ENCODE measurements at regions not wholly inside any gene's neighbourhood (a gene's known extent, or its start where the extent isn't known, plus 50 kb on each side); places are given as distances from the start of the nearest gene placed in this dataset.
"Not testable (repeated sequence)": the region's sequence is repeated elsewhere in the genome, so short reads cannot be mapped to it uniquely, and the experiment has no call there.

- TF ChIP-seq, protein P1, sequence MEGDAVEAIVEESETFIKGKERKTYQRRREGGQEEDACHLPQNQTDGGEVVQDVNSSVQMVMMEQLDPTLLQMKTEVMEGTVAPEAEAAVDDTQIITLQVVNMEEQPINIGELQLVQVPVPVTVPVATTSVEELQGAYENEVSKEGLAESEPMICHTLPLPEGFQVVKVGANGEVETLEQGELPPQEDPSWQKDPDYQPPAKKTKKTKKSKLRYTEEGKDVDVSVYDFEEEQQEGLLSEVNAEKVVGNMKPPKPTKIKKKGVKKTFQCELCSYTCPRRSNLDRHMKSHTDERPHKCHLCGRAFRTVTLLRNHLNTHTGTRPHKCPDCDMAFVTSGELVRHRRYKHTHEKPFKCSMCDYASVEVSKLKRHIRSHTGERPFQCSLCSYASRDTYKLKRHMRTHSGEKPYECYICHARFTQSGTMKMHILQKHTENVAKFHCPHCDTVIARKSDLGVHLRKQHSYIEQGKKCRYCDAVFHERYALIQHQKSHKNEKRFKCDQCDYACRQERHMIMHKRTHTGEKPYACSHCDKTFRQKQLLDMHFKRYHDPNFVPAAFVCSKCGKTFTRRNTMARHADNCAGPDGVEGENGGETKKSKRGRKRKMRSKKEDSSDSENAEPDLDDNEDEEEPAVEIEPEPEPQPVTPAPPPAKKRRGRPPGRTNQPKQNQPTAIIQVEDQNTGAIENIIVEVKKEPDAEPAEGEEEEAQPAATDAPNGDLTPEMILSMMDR (IDR thresholded peaks at IDR 0.05), result no peak
- Mint-ChIP-seq H3K36me3 (ENCODE audit: low read depth) (peaks cover 25% of the 10 kb centered on the region), H3K4me3 (no peak overlapping the region), H3K9me3 (peaks cover 47% of the 10 kb centered on the region), H3K27ac (no peak overlapping the region), H3K4me1 (peaks cover 49% of the 10 kb centered on the region), H3K27me3 (ENCODE audit: low read depth, poor library complexity) (peaks cover 13% of the 10 kb centered on the region)
- no peak for DNase-seq
These were observed 227.5 kb downstream of the ADAMTS15 start for GRCh38 chr11:130675917-130676316.

DNA sequence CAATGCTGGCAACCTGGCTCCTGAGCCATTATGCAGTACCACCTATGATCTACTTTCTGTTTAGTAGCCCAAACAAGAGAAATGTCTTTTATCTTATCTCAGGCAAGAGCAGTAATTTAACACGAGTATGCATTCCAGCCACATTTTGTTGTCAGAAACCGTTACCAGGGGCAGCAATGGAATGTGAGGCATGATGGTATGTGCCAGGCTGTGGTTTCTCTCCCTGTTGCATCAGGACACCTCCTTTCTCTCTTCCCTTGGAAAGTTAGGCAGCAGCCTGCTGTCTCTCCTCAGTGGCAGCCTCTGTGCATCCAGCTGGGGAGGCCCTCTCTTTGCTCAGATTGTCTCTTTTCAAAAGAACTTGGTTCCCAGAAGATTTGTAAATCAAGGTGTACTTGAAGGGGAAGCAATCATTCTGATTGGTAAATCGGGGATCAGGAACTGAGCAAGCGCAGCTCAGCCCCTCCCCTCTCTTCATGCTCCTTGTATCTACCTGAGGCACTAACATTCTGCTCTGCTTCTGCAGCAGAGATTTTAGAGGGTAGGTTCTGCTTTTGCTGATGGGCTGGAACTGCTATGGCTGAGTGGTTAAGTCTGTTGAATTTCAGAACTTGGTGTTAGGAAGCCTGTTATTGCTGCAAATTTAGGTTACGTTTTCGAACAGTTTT, 229.2 kb downstream of the ADAMTS15 start:
- Mint-ChIP-seq H3K4me3 (no peak overlapping the region), H3K36me3 (ENCODE audit: low read depth) (peaks cover 30% of the 10 kb centered on the region), H3K4me1 (peaks cover 39% of the 10 kb centered on the region), H3K27ac (no peak overlapping the region), H3K9me3 (peaks cover 63% of the 10 kb centered on the region), H3K27me3 (ENCODE audit: low read depth, poor library complexity) (peaks cover 13% of the 10 kb centered on the region)
- DNase-seq, result no peak
- TF ChIP-seq, protein P1 (IDR thresholded peaks at IDR 0.05), result no peak

- Mint-ChIP-seq H3K4me3 (no peak overlapping the region), H3K4me1 (peaks cover 24% of the 10 kb centered on the region), H3K36me3 (ENCODE audit: low read depth) (peaks cover 30% of the 10 kb centered on the region), H3K9me3 (peaks cover 79% of the 10 kb centered on the region), H3K27me3 (ENCODE audit: low read depth, poor library complexity) (peaks cover 13% of the 10 kb centered on the region), H3K27ac (no peak overlapping the region)
- DNase-seq, result no peak
- TF ChIP-seq, protein P1 (IDR thresholded peaks at IDR 0.05), result no peak
These were observed 230.8 kb downstream of the ADAMTS15 start for GRCh38 chr11:130679247-130679646.

GRCh38 chr11:130682471-130682870, 233.8 kb downstream of the SNX19 start:
- H3K27me3 Mint-ChIP-seq (ENCODE audit: low read depth, poor library complexity), result peaks cover 12% of the 10 kb centered on the region
- peaks cover 30% of the 10 kb centered on the region for H3K36me3 Mint-ChIP-seq (ENCODE audit: low read depth)

GRCh38 chr11:130689222-130689908, 226.9 kb downstream of the SNX19 start:
- H3K4me3 Mint-ChIP-seq, result no peak overlapping the region
- peaks cover 4% of the 10 kb centered on the region for H3K27me3 Mint-ChIP-seq (ENCODE audit: low read depth, poor library complexity)
- no peak for DNase-seq
- TF ChIP-seq, protein P1 (IDR thresholded peaks at IDR 0.05), result no peak
- peaks cover 32% of the 10 kb centered on the region for H3K9me3 Mint-ChIP-seq
- H3K36me3 Mint-ChIP-seq (ENCODE audit: low read depth), result no peaks in the 10 kb centered on the region
- no peaks in the 10 kb centered on the region for H3K4me1 Mint-ChIP-seq
- no peak overlapping the region for H3K27ac Mint-ChIP-seq

More at GRCh38 chr11:130682471-130682870, 233.8 kb downstream of the SNX19 start:
- not testable (repeated sequence) for H3K27ac Mint-ChIP-seq, H3K4me3 Mint-ChIP-seq, H3K4me1 Mint-ChIP-seq, DNase-seq
- H3K9me3 Mint-ChIP-seq, result peaks cover 96% of the 10 kb centered on the region

- H3K4me1 Mint-ChIP-seq, result no peaks in the 10 kb centered on the region
- TF ChIP-seq, protein P1 (IDR thresholded peaks at IDR 0.05), result no peak
- no peak overlapping the region for H3K4me3 Mint-ChIP-seq
These were observed 224.7 kb downstream of the SNX19 start for GRCh38 chr11:130691581-130691980.

More at GRCh38 chr11:130691581-130691980, 224.7 kb downstream of the SNX19 start:
- DNase-seq, result no peak
- H3K27ac Mint-ChIP-seq, result no peak overlapping the region
- no peaks in the 10 kb centered on the region for H3K36me3 Mint-ChIP-seq (ENCODE audit: low read depth)
- peaks cover 2% of the 10 kb centered on the region for H3K27me3 Mint-ChIP-seq (ENCODE audit: low read depth, poor library complexity)
- H3K9me3 Mint-ChIP-seq, result peaks cover 10% of the 10 kb centered on the region
